Non-pigmented ciliary epithelial cell (primary cell): ENCODE measurements at regions not wholly inside any gene's neighbourhood (a gene's known extent, or its start where the extent isn't known, plus 50 kb on each side); places are given as distances from the start of the nearest gene placed in this dataset.
"Not testable (repeated sequence)": the region's sequence is repeated elsewhere in the genome, so short reads cannot be mapped to it uniquely, and the experiment has no call there.

Experiments used
- DNase-seq: peaks from one replicate; pipeline ENCODE4 v3.0.0-alpha.2; 2010; ENCODE audit warnings: low read depth

- DNase-seq, result no peak
Observed at GRCh38 chr5:112573441-112573840, 154.4 kb upstream of the EPB41L4A start.

GRCh38 chr5:112574536-112574935 is 155.5 kb upstream of the EPB41L4A start:
- DNase-seq, result no peak

DNA sequence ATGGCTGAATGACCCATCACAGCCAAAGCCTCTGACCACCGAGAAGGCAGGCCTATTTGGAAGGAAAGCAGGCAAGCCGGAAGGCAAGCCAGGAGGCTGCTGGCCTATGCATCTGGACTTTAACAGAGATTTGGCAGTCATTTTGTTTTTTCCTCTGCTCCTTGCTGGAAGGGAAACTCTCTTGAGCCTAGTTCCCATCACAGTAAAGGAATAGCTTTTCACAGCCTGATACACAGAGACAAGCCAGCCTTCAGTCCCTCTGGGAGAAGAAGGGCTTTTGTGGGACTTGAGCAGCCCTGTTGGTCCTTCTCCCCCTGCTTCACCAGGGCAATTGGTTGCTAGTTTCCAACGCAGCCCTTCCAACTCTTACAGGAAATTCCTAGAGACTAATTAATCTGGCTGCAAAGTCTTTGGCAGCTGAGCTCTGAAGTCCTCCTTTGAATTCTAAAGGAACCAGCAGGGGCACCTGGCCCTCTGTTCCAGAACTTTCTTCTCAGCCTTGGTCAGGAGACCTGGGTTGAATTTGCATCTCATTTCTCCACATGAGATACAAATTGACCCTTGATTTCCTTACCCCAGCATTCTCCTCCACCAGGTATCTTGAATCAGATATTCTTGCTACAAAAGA is 157.3 kb upstream of the EPB41L4A start:
- no peak for DNase-seq

DNA sequence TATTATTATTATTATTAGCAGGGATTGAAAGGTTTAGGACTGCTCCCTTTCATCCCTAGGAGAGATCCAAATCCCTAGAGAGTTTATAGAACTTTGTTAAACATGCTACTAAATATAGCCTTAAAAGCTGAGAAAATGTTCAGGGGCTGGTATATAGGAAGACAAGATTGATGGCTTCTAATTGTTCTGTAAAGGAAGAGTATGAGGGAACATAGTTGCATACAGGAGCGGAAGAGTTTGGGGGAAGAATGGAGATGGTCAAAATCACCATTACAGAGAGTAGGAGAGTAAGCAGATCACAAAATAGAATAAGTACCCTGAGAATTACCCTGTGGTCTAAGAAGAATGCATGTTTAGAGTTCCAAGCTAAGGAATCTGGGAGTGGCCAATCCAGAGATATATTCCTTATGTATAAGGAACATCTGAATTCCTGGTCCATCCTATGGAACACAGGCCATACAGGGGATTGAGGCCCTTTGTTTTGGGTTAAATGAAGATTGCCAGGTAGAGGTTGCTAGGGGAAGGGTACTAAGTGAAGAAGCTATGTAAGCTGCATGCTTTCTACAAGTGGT is 158.0 kb upstream of the APC start:
- DNase-seq, result no peak

- no peak for DNase-seq
Observed at GRCh38 chr5:112581811-112582320, 155.8 kb upstream of the APC start.

DNA sequence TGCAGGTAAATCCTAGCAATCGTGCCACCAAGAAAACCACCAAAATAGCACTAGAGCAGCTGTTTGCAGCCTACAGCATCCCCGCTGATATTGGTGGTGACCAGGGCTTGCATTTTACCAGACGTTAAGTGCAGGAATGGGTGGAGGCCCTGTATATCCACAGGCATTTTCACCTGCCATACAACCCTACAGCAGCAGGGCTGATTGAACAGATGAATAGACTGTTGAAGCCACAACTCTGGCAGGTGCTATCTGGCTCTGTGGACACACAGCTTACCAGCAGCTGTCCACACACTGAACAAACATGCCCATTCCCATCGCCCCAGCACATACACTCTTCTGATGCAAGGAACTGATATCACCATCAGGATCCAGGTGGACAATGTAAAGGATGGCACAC is 154.5 kb upstream of the APC start:
- DNase-seq, result no peak

DNA sequence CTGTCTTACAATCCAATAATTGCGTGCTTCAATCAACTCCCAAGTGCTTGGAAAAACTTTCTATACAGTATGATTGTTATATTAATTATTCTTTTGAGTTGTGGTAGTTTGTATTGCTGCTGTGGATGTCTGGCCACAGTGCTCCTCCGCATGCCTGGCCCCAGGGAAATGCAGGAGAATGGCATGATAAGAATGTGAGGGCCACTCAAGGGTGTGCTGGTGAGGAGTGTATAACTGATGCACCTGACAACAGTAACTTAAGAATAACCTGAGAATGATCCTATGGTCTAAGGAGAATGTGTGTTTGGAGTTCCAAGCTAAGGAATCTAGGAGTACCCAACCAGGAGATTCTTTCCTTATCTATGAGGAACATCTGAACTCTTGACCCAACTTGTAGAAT is 152.9 kb upstream of the APC start:
- DNase-seq, result no peak

DNA sequence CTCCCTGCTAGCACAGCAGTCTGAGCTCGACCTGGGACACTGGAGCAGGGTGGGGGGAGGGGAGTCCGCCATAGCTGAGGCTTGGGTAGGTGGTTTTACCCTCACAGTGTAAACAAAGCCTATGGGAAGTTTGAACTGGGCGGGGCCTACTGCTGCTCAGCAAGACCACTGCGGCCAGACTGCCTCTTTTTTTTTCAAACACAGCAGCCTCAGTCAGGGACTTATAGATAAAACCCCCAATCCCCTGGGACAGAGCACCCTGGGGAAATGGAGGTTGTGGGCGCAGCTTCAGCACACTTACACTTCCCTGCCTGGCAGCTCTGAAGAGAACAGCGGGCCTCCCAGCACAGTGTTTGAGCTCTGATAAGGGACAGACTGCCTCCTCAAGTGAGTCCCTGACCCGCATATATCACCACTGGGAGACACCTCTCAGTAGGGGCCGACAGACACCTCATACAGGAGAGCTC is 151.1 kb upstream of the APC start:
- no peak for DNase-seq

DNA sequence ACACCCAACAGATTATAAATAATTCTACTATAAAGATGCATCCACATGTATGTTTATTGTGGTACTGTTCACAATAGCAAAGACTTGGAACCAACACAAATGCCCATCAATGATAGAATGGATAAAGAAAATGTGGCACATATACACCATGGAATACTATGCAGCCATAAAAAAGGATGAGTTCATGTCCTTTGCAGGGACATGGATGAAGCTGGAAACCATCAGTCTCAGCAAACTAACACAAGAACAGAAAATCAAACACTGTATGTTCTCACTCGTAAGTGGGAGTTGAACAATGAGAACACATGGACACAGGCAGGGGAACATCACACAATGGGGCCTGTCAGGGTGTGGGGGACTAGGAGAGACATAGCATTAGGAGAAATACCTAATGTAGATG is 146.8 kb upstream of the APC start:
- DNase-seq, result not testable (repeated sequence)

- DNase-seq, result no peak
Observed at GRCh38 chr5:112594095-112594850, 143.4 kb upstream of the APC start.

DNA sequence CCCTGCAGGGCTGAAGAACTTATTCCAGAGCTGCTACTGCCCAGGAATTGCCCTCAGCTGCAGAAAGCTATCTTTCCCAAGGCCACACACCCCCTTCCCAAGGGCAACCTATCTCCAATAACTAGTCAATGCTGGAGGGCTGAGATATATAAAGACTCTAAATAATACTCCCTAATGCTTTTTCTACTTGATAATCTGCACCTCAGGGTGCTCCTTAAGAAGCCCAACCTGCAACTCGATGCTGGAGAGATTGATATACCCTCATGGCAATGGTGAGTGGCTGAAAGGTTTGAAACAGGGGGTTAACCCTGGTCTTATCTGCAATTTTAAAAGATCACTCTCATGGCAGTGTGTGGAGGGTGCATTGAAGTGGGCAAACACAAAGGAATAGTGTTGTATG is 142.7 kb upstream of the APC start:
- no peak for DNase-seq

DNA sequence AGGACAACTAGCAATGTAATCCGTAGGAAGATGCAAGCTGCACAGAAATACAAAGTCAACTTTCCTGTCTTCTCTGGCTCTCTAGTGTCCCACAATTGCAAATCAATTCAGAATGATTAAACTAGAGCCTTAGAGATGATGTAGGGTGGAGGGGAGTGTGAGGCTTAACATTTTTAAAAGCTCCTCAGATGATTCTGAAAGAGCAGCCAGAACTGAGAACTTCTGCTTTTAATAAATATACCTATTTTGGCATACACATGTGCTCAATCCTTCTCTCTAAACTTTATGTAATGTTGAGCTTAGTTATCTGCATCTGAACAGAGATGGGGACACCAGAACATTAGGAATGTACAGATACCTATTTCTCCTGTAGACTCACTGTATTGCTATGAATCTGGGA is 139.9 kb upstream of the APC start:
- DNase-seq, result no peak

- not testable (repeated sequence) for DNase-seq
Observed at GRCh38 chr5:112600510-112600909, 137.2 kb upstream of the APC start.

DNA sequence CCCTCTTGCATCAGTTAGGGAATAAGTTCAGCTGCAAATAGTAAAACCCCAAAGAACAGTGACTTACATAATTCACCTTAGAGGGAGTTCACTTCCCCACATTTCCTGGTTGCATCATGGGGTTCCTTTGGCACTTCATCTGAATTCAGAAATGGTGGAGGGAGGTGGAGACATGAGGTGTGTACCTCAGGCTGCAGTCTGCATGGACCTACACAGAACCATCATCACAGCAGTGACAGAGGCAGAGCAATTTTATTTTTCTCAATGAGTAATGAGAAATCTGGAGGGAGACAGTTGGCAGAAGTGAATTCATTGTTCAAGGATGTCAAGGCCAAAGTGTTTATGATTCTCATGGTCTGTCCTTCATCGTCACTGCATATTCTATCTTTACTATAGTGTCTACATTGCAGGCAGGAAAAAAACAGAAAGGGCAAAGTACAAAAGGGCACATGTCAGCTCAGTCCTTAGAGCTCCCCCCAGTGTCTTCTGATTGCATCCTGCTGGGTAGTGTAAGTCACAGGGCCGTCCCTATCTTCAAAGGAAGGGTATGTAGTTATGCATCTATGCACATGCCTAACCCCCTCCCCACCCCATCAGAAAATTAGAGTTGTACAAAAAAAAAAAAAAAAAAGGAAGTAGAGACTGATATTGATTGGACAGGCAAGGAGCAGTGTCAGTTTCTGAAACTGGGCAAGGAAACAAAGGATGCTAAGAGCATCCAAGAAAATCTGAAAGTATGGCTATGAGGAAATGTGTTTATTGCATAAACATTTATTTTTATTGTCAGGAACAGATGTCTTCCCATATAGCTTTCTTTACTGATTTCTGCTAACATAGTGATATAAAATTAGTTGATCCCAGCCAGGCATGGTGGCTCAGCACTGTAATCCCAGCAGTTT is 132.7 kb upstream of the APC start:
- DNase-seq, result no peak

GRCh38 chr5:112608975-112609374 is 128.7 kb upstream of the APC start:
- no peak for DNase-seq

DNA sequence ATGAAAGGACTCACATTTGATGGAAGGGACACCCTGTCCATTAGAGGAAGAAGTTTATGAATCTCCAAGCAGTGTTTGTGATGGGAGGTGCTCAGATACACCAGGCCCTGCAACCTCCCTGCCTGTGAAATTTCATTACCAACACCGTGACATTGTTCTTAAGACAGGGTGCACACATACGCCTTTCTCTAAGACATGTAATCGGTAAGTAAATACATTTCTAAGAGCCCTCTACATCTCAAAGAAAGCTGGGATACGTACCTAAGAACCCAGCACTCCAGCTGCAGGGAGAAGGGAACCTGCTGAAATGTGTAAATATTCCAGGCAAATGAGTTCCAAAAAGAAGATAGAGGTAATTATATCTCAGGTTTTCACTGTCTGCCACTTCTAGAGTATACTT is 125.0 kb upstream of the APC start:
- no peak for DNase-seq

DNA sequence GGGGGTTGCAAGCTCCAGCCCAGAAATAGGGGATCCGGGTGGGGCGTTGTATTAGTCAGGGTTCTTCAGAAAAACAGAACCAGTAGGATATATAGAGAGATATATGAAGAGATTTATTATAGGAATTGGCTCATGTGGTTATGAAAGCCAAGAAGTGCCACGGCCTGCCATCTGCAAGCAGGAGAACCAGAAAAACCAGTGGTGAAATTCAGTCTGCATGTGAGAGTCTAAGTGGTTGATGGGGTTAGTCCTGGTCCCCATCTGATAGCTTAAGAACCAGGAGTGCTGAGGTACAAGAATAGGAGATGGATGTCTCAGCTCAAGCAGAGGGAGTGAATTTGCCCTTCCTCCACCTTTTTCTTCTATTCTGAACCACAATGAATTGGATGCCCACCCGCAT is 123.4 kb upstream of the APC start:
- DNase-seq, result no peak

GRCh38 chr5:112614986-112615385 is 122.7 kb upstream of the APC start:
- DNase-seq, result no peak

- no peak for DNase-seq
Observed at GRCh38 chr5:112616812-112617547, 120.7 kb upstream of the APC start.

DNA sequence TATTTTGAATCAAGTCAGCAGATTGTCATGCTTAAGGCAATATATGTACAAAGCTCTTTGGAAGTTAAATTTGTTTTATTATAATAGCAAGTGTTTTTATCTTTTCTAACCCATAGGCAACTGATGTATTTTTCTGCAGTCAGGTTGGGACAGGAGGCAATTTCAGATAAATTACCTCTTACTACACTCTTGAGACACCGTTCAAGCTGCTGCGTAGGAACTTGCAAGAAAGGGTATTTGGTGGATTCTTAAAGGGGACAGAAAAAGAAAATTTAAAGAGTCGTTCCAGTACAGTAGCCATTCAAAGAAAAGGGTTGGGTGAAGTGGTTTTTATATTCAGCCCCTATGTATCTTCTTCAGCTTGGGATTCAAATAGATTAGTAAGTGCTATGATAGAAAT is 112.4 kb upstream of the APC start:
- DNase-seq, result no peak

DNA sequence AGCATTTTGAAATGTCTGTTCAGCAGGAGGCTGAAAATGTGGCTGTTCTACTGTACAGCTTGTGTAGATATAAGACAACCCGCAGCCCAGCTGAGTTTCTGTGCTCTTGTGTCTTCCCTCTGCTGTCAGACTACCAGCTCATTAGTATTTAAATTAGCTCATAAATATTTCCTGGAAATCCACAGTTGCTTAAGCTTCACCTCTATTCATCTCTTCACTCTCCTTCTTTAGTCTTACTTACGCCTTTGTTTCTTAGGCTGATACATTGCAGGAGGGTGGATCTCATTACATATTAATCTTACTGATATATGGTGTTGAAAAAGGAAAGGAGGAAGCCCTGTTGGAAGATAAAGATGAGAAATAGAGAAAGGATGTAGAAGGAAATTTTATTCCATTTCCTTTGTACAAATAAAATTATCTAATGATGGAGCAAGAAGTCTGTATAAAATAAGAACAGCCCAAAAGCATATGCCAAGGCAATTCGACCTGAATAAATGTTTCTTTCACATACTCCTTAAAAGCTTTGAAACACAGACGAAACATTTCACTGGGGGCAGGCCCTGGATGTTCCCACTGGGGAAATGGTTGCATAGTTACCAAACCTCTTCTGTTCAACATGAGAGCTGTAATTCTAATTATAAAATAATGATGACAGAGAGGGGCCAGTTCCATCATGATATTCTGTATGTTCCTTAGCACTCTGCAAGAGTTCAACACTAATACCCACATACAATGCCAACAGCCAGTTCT is 111.8 kb upstream of the APC start:
- DNase-seq, result no peak
